GM10266 (cell line): ENCODE measurements at regions not wholly inside any gene's neighbourhood (a gene's known extent, or its start where the extent isn't known, plus 50 kb on each side); places are given as distances from the start of the nearest gene placed in this dataset.

Source experiments
- DNase-seq: peaks from one replicate; pipeline ENCODE4 v3.0.0; 2012; ENCODE audit errors: extremely low spot score
- TF ChIP-seq, protein P1 (sequence below): IDR thresholded peaks from 2 replicates; pipeline ENCODE4 v1.5.1; 2012; ENCODE audit warnings: mild to moderate bottlenecking, low read depth; ENCODE audit not compliant: control insufficient read depth, insufficient read depth; ENCODE audit errors: missing control alignments

GRCh38 chr15:69881766-69882165 lies 216.0 kb downstream of the TLE3 start:
- peak; percentile 73 for DNase-seq
- TF ChIP-seq, protein P1, sequence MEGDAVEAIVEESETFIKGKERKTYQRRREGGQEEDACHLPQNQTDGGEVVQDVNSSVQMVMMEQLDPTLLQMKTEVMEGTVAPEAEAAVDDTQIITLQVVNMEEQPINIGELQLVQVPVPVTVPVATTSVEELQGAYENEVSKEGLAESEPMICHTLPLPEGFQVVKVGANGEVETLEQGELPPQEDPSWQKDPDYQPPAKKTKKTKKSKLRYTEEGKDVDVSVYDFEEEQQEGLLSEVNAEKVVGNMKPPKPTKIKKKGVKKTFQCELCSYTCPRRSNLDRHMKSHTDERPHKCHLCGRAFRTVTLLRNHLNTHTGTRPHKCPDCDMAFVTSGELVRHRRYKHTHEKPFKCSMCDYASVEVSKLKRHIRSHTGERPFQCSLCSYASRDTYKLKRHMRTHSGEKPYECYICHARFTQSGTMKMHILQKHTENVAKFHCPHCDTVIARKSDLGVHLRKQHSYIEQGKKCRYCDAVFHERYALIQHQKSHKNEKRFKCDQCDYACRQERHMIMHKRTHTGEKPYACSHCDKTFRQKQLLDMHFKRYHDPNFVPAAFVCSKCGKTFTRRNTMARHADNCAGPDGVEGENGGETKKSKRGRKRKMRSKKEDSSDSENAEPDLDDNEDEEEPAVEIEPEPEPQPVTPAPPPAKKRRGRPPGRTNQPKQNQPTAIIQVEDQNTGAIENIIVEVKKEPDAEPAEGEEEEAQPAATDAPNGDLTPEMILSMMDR = no peak

DNA sequence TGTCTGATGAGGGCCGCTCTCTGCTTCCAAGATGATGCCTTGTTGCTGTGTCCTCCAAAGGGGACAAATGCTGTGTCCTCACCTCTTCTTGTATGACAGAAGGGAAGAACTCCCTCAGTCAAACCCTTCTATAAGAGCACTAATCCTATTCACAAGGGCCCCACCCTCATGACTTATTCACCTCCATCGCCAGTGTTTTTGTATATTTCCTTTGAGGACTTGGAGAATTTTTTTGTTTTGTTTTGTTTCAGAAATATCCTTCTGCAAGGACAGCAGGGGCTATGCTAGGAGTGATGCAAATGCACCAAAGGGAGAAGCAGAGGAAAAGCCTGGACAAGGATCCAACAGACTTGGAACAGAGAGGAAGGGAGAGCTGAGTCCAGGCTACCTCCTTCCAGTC lies 214.4 kb downstream of the TLE3 start:
- DNase-seq = no peak
- TF ChIP-seq, protein P1 = no peak

DNA sequence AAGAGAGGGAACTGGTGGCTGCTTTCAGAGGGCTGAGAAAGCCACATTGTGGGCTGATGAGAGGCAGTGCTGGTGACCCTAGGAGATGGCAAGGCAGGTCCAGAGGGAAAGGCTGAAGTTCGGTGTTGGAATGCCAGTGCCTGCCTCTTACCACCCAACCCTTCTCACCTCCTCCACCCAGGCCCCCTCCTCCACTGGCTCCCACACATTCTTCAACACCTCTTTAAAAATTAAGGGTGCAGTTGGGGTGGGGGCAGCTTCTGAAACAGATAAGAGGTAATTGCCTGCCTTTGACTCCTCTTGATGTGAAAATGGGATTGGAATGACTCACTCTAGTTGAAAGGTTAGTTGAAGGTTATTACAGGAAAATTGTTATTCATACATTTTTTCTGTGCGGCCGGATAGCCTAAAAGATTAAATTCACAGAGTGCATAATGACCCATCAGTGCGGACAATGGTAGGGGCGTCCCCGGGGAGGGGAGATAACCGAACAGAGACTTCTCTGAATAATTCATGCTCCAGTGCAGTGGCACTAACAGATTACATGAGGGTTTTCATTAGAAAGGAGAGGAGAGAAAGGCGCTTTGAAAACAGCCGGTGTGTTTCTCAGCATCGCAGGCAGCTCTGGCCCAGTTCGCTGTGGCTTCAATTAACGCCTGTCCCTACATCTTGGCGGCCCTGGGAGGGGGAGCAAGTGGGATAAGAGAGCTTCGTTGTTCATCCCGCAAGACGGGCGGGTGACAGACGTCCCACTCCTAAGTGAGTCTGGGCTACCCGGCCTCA lies 212.4 kb downstream of the TLE3 start:
- DNase-seq = no peak
- TF ChIP-seq, protein P1 = no peak

DNA sequence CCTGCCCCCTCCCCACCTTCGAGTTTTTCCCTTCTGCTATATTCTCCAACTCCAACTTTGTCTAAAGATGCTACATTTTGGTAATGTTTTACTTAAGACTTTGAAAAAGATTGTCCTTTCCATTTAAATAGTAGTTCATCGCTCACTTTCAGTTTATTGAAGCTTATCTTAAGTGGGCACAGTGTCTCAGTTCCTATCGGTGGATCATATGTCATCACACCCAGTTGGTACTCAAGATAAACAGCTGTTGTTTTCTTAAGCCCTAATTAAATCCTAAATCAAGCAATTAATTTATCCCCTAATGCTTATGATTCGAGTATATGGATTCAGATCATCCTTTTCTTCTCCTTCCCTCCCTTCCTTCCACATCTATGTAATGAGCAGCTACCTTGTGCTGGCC lies 210.7 kb downstream of the TLE3 start:
- DNase-seq = no peak
- TF ChIP-seq, protein P1 = no peak

DNA sequence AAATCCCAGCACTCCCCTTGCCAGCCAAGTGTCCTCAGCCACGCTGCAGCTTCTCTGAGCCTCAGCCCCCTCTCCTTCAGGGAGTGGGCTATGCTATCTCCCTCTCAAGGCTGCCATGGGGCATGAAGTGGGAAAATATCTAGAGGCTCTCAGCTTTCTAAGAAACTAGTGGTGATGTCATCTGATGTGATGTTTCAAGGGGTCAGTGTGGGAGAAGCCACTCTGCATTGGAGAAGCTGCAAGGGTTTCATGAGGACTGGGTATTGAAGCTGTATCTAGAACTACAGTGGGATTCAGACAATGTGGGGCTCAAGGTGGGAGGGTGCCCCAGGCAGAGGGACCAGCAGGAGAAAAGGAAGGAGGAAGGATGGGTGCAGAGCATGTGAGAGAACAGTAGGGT lies 210.2 kb downstream of the TLE3 start:
- TF ChIP-seq, protein P1 = no peak
- DNase-seq = no peak

- DNase-seq = no peak
- TF ChIP-seq, protein P1 = no peak
These were observed 209.3 kb downstream of the TLE3 start for GRCh38 chr15:69888406-69888805.

- TF ChIP-seq, protein P1 = no peak
- DNase-seq = no peak
These were observed 206.6 kb downstream of the TLE3 start for GRCh38 chr15:69891070-69891536.
